DMS 273 (cell line): ENCODE measurements at regions not wholly inside any gene's neighbourhood (a gene's known extent, or its start where the extent isn't known, plus 50 kb on each side); places are given as distances from the start of the nearest gene placed in this dataset.

ENCODE experiments used
- DNase-seq: peaks from one replicate; lab custom pipeline; 2025; ENCODE audit not compliant: unreplicated experiment; lab: John Stamatoyannopoulos, UW

- no peak for DNase-seq
These were observed 2657.6 kb upstream of the PCDH20 start for GRCh38 chr13:64073203-64073602.

- no peak for DNase-seq
These were observed 2655.7 kb upstream of the PCDH20 start for GRCh38 chr13:64071352-64071751.

GRCh38 chr13:64069892-64070291, 2654.2 kb upstream of the PCDH20 start:
- DNase-seq: no peak

GRCh38 chr13:64066711-64067110, 2651.1 kb upstream of the PCDH20 start:
- DNase-seq: no peak

GRCh38 chr13:64061649-64062048, 2646.0 kb upstream of the PCDH20 start:
- DNase-seq: no peak

- DNase-seq: no peak
These were observed 2641.8 kb upstream of the PCDH20 start for GRCh38 chr13:64057372-64058020.

GRCh38 chr13:64054321-64054720, 2638.7 kb upstream of the PCDH20 start:
- no peak for DNase-seq

GRCh38 chr13:64052521-64052920, 2636.9 kb upstream of the PCDH20 start:
- no peak for DNase-seq

- no peak for DNase-seq
These were observed 2635.6 kb upstream of the PCDH20 start for GRCh38 chr13:64051278-64051677.

- DNase-seq: no peak
These were observed 2625.6 kb upstream of the PCDH20 start for GRCh38 chr13:64041296-64041695.

GRCh38 chr13:64033921-64034320, 2618.3 kb upstream of the PCDH20 start:
- DNase-seq: no peak

- DNase-seq: peak; percentile 0
These were observed 2613.9 kb upstream of the PCDH20 start for GRCh38 chr13:64029343-64030093.

GRCh38 chr13:64028551-64028950, 2612.9 kb upstream of the PCDH20 start:
- no peak for DNase-seq

GRCh38 chr13:64020126-64020525, 2604.5 kb upstream of the PCDH20 start:
- peak; percentile 2 for DNase-seq

GRCh38 chr13:64007339-64007738, 2591.7 kb upstream of the PCDH20 start:
- no peak for DNase-seq

GRCh38 chr13:64000321-64000720, 2584.7 kb upstream of the PCDH20 start:
- no peak for DNase-seq

GRCh38 chr13:63999614-64000305, 2584.1 kb upstream of the PCDH20 start:
- DNase-seq: no peak

- no peak for DNase-seq
These were observed 2567.7 kb upstream of the PCDH20 start for GRCh38 chr13:63983366-63983765.

GRCh38 chr13:63979951-63980350, 2564.3 kb upstream of the PCDH20 start:
- DNase-seq: no peak

- no peak for DNase-seq
These were observed 2556.7 kb upstream of the PCDH20 start for GRCh38 chr13:63972328-63972727.

- DNase-seq: no peak
These were observed 2539.0 kb upstream of the PCDH20 start for GRCh38 chr13:63954683-63955082.

GRCh38 chr13:63948045-63948444, 2532.4 kb upstream of the PCDH20 start:
- no peak for DNase-seq
